GM23338 (cell line): ENCODE measurements at regions not wholly inside any gene's neighbourhood (a gene's known extent, or its start where the extent isn't known, plus 50 kb on each side); places are given as distances from the start of the nearest gene placed in this dataset.

Experiments used
- CTCF ChIP-seq, 2 experiments: fragments of 200-600 bp in 1 of 2; sonication (generic) in 1 of 2; conservative IDR thresholded peaks; 2 replicates each; pipeline versions ENCODE4 v1.5.1 to v1.6.1; 2016 to 2017; ENCODE audit warnings: antibody characterized with exemption in 2 of 2, low read depth in 2 of 2, mild to moderate bottlenecking in 2 of 2, moderate library complexity in 1 of 2
- JUNB ChIP-seq: IDR thresholded peaks from one replicate; pipeline ENCODE4 v1.6.1; 2016; ENCODE audit warnings: antibody characterized with exemption; ENCODE audit not compliant: unreplicated experiment
- POLR2AphosphoS5 ChIP-seq: IDR thresholded peaks from 2 replicates; pipeline ENCODE4 v1.6.1; 2016; ENCODE audit warnings: antibody characterized with exemption, low read depth

GRCh38 chr12:46946137-46946536 is 120.3 kb upstream of the SLC38A4 start:
- TF ChIP-seq POLR2AphosphoS5 (no peak), JUNB (no peak), CTCF (conservative IDR thresholded peaks at IDR 0.05; ENCODE audit: low read depth in 2 of 2) (no peak)
